ENCODE measurements at regions not wholly inside any gene's neighbourhood (a gene's known extent, or its start where the extent isn't known, plus 50 kb on each side); places are given as distances from the start of the nearest gene placed in this dataset.
"Not testable (repeated sequence)": the region's sequence is repeated elsewhere in the genome, so short reads cannot be mapped to it uniquely, and the experiment has no call there.

DNA sequence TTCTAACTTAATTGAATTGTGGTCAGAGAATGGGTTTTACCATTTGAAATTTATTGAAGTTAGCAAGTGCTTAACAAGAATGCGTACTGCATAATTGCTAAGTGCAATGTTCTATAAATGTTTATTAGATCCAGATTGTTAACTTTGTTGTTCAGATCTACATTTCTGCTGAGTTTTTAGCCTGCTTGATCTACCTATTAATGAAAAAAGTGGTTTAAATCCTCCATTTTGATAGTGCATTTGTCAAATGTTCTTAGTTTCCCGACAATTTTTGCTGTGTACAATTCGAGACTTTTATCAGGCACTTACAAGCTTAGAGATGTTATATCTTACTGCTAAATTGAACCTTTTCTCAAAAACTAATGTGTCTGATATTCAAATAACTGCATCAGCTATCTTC, 156.4 kb upstream of the ADCY1 start:
- DNase-seq = no peak
- H3K36me3 ChIP-seq = no peaks in the 10 kb centered on the region
- H3K4me1 ChIP-seq = no peaks in the 10 kb centered on the region
- peaks cover 5% of the 10 kb centered on the region; the same call in 1 of the 2 replicates for H3K27me3 ChIP-seq
- no peaks in the 10 kb centered on the region for H3K9me3 ChIP-seq (replicated peaks)
- no peak overlapping the region for H3K4me3 ChIP-seq
- H3K27ac ChIP-seq = no peak overlapping the region

DNA sequence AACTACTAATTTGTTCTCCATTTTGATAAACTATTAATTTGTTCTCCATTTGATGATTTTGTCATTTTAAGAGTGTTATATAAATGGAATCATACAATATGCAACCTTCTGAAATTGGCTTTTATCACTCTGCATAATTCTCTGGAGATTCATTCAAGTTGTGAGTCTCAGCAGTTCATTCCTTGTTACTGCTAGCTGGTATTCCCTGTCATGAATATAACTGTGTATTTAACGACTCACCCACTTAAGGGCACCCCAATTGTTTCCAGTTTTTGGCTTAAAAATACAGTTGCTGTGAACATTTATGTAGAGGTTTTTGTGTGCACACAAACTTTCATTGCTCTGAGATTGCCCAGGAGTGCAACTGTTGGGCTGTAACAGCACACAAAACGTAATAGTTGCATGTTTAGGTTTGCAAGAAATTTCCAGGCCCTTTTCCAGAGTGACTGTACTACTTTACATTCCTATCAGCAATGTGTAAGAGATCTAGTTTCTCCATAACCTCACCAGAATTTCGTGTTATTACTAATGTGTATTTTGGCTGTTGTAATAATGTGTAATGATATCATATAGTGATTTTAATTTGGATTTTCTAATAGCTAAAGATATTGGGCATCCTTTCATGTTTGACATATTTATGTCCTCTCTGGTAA, 153.2 kb upstream of the ADCY1 start:
- Histone ChIP-seq H3K27ac (no peak overlapping the region), H3K27me3 (peaks cover 5% of the 10 kb centered on the region; the same call in 1 of the 2 replicates), H3K36me3 (no peaks in the 10 kb centered on the region), H3K4me3 (no peak overlapping the region), H3K9me3 (replicated peaks) (no peaks in the 10 kb centered on the region), H3K4me1 (no peaks in the 10 kb centered on the region)
- no peak for DNase-seq

GRCh38 chr7:45421806-45422205, 152.4 kb upstream of the ADCY1 start:
- H3K36me3 ChIP-seq = no peaks in the 10 kb centered on the region
- peaks cover 5% of the 10 kb centered on the region; the same call in 1 of the 2 replicates for H3K27me3 ChIP-seq
- no peak overlapping the region for H3K27ac ChIP-seq
- DNase-seq = no peak
- no peaks in the 10 kb centered on the region for H3K4me1 ChIP-seq
- no peak overlapping the region for H3K4me3 ChIP-seq
- H3K9me3 ChIP-seq (replicated peaks) = no peaks in the 10 kb centered on the region

DNA sequence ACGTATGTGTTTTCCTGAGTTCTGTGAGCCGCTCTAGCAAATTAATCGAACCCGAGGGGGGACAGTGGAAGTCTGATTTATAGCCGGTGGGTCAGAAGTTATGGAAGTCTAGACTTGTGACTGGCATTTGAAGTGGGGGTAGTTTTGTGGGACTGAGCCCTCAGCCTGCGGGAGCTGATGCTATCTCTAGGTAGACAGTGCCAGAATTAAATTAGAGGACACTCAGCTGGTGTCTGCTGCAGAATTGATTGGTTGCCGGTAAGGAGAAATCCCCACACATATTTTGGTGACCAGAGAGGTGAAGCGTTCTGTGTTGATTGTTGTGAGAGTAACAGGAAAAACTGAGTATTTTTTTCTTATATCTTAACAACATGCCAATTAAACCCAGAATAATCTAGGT, 143.8 kb upstream of the ADCY1 start:
- H3K27me3 ChIP-seq = peaks cover 12% of the 10 kb centered on the region
- no peaks in the 10 kb centered on the region for H3K36me3 ChIP-seq
- H3K4me3 ChIP-seq = no peak overlapping the region
- no peaks in the 10 kb centered on the region for H3K9me3 ChIP-seq (replicated peaks)
- H3K27ac ChIP-seq = no peak overlapping the region
- DNase-seq = no peak
- no peaks in the 10 kb centered on the region for H3K4me1 ChIP-seq

DNA sequence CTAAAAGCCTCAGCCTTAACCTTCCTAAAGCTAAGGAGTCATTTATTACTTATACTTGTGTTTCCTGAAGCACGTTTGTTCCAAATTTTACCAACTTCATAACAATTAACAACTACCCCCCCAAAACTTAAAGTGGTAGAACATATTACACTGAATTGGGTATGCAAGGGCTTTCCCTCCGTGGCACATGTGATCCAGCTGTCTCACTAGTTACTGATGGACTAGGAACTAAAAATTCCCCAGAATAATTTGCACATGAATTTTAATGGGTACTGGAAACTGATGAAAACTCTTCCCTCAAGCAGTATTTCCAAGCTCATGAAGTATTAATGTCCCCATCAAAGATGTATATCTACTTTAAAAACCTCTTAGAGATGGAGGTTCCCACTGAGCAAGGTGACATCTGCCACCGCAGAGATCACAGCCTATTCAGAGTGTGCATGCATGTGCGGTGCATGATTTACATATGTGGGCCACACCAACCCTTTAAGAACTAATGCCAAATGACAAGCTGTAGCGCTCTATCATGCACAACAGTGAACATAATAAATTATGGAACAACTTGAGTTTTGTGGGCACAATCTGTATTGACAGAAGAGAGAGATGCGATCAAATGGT, 139.9 kb upstream of the ADCY1 start:
- Histone ChIP-seq H3K4me3 (no peak overlapping the region), H3K9me3 (replicated peaks) (no peaks in the 10 kb centered on the region), H3K27ac (no peak overlapping the region), H3K4me1 (no peaks in the 10 kb centered on the region), H3K27me3 (peaks cover 9% of the 10 kb centered on the region; the same call in 1 of the 2 replicates), H3K36me3 (no peaks in the 10 kb centered on the region)
- DNase-seq = no peak

- Histone ChIP-seq H3K27me3 (peaks cover under 1% of the 10 kb centered on the region; the same call in 1 of the 2 replicates), H3K36me3 (no peaks in the 10 kb centered on the region), H3K4me1 (no peaks in the 10 kb centered on the region), H3K4me3 (no peak overlapping the region), H3K27ac (no peak overlapping the region), H3K9me3 (replicated peaks) (no peaks in the 10 kb centered on the region)
- DNase-seq = no peak
Measured at GRCh38 chr7:45435131-45435530, 139.0 kb upstream of the ADCY1 start.

GRCh38 chr7:45435846-45436245, 138.3 kb upstream of the ADCY1 start:
- DNase-seq = no peak
- H3K27me3 ChIP-seq = no peaks in the 10 kb centered on the region
- no peaks in the 10 kb centered on the region for H3K4me1 ChIP-seq
- no peak overlapping the region for H3K4me3 ChIP-seq
- H3K36me3 ChIP-seq = no peaks in the 10 kb centered on the region
- no peaks in the 10 kb centered on the region for H3K9me3 ChIP-seq (replicated peaks)
- no peak overlapping the region for H3K27ac ChIP-seq

- H3K36me3 ChIP-seq; H3K4me1 ChIP-seq; H3K4me3 ChIP-seq; H3K9me3 ChIP-seq (replicated peaks); DNase-seq; H3K27ac ChIP-seq; H3K27me3 ChIP-seq: not testable (repeated sequence)
Measured at GRCh38 chr7:45440776-45441175, 133.4 kb upstream of the ADCY1 start.

DNA sequence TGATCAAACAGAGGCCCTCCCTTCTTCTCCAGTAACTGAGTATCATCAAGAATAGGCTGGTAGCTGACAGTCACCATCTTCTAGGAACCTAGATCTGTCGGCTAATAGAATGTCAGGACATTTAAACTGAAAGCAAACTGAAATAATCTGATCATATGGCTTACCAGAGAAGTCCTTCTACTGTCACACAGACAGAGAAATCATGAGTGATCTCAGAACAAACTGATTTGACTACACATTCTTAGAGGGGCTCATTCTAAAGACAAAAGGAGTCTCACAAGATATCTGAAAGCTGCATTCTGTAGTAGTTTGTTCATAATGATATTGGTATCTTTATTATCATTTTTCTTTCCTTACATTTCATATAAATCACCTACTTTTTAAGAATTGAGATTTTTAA, 130.9 kb upstream of the ADCY1 start:
- no peak overlapping the region for H3K4me3 ChIP-seq
- DNase-seq = no peak
- no peaks in the 10 kb centered on the region for H3K4me1 ChIP-seq
- no peaks in the 10 kb centered on the region for H3K27me3 ChIP-seq
- no peaks in the 10 kb centered on the region for H3K9me3 ChIP-seq (replicated peaks)
- no peak overlapping the region for H3K27ac ChIP-seq
- H3K36me3 ChIP-seq = no peaks in the 10 kb centered on the region

DNA sequence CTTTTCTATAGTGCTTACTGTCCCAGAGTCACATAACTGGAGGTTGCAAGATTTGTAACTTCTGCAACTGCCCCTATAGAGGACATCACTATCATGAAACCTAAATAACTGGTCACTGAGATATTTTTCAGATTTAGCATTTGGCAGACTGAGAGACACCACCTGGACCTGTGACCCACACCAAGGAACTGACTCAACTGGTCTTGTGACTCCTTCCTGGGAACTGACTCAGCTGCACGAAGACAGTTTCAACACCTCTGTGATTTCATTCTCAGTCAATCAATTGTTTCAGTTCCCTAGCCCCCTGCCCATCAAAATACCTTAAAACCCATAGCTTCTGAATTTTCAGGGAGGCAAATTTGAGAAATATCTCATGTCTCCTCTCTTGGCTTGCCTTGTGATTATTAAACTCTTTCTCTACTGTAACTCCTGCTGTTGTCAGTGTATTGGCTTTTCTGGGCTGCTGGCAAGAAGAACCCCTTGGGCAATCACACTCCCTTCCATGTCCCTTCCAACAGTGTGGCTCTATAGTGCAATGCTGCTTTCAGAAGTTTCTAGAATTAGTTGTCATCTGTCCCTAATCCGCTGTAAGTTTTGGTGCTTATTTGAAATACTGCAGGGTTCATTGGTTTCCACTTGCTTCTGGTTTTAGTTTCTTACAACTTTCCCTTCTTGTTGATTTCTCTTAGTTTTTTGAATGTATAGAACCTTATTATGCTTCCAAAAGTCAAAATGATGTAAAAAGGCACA, 127.8 kb upstream of the ADCY1 start:
- H3K36me3 ChIP-seq = no peaks in the 10 kb centered on the region
- H3K9me3 ChIP-seq (replicated peaks) = no peaks in the 10 kb centered on the region
- H3K27ac ChIP-seq = no peak overlapping the region
- H3K27me3 ChIP-seq = no peaks in the 10 kb centered on the region; the same call in 1 of the 2 replicates
- DNase-seq = no peak
- no peaks in the 10 kb centered on the region for H3K4me1 ChIP-seq
- H3K4me3 ChIP-seq = no peak overlapping the region

DNA sequence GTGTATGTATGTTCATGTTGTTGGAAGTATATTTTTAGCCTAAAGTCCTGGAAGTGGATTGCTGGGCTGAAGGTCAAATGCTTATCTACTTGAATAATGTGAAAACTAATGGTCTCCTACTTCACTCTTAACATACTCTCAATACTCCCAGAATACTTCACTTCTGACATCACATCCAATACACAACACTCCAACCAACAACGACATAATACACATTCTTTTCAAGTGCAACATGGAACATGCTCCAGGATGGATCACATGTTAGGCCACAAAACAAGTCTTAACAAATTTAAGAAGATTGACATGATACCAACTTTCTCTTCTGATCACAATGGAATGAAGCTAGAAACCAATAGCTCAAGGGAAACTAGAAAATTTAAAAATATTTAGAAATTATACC, 126.9 kb upstream of the ADCY1 start:
- Histone ChIP-seq H3K36me3 (no peaks in the 10 kb centered on the region), H3K27ac (no peak overlapping the region), H3K4me1 (no peaks in the 10 kb centered on the region), H3K4me3 (no peak overlapping the region), H3K27me3 (no peaks in the 10 kb centered on the region; the same call in 1 of the 2 replicates), H3K9me3 (replicated peaks) (no peaks in the 10 kb centered on the region)
- DNase-seq = no peak

GRCh38 chr7:45450571-45451204, 123.5 kb upstream of the ADCY1 start:
- DNase-seq = no peak
- Histone ChIP-seq H3K4me1 (no peaks in the 10 kb centered on the region), H3K9me3 (replicated peaks) (no peaks in the 10 kb centered on the region), H3K27ac (no peak overlapping the region), H3K4me3 (no peak overlapping the region), H3K27me3 (peaks cover 4% of the 10 kb centered on the region), H3K36me3 (no peaks in the 10 kb centered on the region)

DNA sequence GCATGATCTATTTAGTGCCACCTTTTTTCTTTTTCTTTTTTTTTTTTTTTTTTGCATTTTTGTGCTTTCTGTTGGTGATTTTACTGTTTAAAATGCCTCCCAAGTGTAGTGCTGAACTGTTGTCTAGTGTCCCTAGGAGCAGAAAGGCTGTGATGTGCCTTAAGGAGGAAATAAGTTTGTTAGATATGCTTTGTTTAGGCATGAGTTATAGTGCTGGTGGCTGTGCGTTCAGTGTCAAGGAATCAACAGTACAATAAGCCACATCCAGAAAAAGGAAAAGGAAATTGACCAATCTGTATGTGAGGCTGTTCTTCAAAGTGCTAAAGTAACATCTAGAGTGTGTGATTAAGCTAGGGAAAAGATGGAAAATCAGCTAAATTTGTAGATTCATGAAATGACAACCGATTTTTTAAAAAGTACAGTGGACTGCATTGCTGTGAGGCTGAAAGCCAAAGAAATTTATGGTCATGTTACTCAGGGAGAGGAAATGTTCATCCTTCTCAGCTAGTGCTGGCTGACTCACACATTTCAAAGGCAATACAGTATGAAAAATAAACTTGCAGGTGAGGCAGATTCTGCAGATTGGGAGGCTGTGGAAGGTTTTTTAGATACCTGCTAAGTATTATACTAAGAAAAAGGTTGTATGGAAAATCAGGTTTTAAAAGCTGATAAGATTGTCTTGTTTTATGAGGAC, 122.7 kb upstream of the ADCY1 start:
- DNase-seq = no peak
- peaks cover 4% of the 10 kb centered on the region for H3K27me3 ChIP-seq
- H3K9me3 ChIP-seq (replicated peaks) = no peaks in the 10 kb centered on the region
- no peaks in the 10 kb centered on the region for H3K4me1 ChIP-seq
- no peaks in the 10 kb centered on the region for H3K36me3 ChIP-seq
- no peak overlapping the region for H3K27ac ChIP-seq
- H3K4me3 ChIP-seq = no peak overlapping the region

DNA sequence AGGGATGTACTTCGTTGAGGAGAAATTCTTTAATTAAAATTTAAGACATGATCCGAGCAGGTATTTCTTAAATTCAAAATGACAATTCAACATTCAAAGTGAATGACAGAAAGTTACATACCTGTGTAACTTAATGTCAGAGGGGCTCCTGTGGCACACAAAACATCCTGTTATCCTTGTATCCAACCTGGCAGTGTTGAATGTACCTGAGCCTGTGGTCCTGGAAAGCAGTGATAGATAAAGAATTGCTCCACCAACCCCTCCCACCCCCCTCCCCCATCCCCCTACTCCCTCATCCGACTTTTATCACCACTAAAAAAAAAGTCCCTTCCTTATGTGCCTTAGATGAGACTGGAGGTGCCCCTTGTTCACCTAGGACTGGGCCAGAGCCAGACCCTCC, 119.4 kb upstream of the ADCY1 start:
- Histone ChIP-seq H3K27ac (no peak overlapping the region), H3K9me3 (replicated peaks) (no peaks in the 10 kb centered on the region), H3K27me3 (peaks cover 8% of the 10 kb centered on the region), H3K4me1 (no peaks in the 10 kb centered on the region), H3K4me3 (no peak overlapping the region), H3K36me3 (no peaks in the 10 kb centered on the region)
- no peak for DNase-seq

All from SJCRH30 (cell line).